ENCODE measurements at regions not wholly inside any gene's neighbourhood (a gene's known extent, or its start where the extent isn't known, plus 50 kb on each side); places are given as distances from the start of the nearest gene placed in this dataset.
"Not testable (repeated sequence)": the region's sequence is repeated elsewhere in the genome, so short reads cannot be mapped to it uniquely, and the experiment has no call there.

- no peak for TF ChIP-seq CTCF (IDR thresholded peaks at IDR 0.05; ENCODE audit: insufficient read depth, low read length, poor library complexity, severe bottlenecking)
- DNase-seq (ENCODE audit: low read depth): no peak
- Histone ChIP-seq H3K27me3 (ENCODE audit: control insufficient read depth, insufficient read depth, low read length) (peaks cover 4% of the 10 kb centered on the region), H3K36me3 (ENCODE audit: control insufficient read depth, insufficient read depth, low read length) (no peaks in the 10 kb centered on the region), H3K4me3 (ENCODE audit: low read depth, low read length) (no peak overlapping the region)
Measured at GRCh38 chr12:31222620-31223222, 103.2 kb downstream of the SINHCAF start.

DNA sequence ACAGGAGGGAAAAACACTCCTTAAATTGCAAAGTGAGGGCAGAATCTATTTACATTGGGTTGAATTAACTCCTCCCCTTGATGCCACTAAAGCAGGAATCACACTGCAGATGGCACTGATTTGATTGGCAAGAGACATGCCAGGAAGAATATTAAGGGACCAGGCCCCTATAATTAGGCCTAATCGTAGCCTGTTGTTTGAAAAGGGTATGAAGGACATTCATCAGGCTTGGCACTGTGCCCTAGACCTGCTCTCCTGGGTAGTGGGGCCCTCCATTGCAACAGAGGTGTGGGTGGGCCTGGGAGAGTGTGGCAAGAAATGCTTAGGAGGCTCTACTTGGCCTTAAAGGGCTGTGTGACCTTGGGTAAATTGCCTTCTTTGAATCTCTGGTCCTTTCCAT is 102.3 kb downstream of the SINHCAF start:
- not testable (repeated sequence) for H3K4me3 ChIP-seq (ENCODE audit: low read depth, low read length); H3K27me3 ChIP-seq (ENCODE audit: control insufficient read depth, insufficient read depth, low read length); H3K36me3 ChIP-seq (ENCODE audit: control insufficient read depth, insufficient read depth, low read length); DNase-seq (ENCODE audit: low read depth)

DNA sequence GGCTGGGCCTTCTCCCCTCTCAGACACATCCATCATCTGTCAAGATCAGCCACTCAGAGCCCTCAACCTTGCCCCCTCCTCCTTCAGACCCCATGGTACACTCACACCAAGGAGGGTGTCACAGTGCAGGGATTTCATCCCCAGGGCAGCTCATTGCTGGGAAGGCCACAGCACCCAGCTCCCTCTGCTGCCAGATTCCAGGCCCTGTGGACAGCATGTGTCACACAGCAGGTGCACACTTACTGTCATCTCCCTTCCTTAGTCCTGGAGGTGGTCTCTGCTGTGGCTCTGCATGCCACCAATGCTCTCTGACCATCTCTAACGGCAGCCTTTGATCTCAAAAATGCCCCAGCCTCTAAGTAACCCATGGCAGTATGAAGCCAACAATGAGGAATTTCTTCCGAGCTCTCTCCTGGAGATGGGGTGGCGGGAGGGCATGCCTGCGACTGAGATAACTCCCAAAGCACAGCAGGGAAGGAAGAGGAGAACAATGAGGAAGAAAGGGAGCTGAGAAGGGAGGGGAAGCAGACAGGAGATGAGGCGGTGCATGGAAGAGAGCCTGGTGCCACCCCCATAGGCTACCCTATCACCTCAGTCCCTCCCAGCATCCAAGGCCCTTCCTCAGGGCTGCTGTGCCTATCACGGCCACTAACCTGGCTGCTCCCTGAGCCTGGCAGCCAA is 101.0 kb downstream of the SINHCAF start:
- Histone ChIP-seq H3K27me3 (ENCODE audit: control insufficient read depth, insufficient read depth, low read length) (peaks cover 2% of the 10 kb centered on the region), H3K4me3 (ENCODE audit: low read depth, low read length) (no peak overlapping the region), H3K36me3 (ENCODE audit: control insufficient read depth, insufficient read depth, low read length) (no peaks in the 10 kb centered on the region)
- TF ChIP-seq CTCF (IDR thresholded peaks at IDR 0.05; ENCODE audit: insufficient read depth, low read length, poor library complexity, severe bottlenecking): no peak
- DNase-seq (ENCODE audit: low read depth): no peak

DNA sequence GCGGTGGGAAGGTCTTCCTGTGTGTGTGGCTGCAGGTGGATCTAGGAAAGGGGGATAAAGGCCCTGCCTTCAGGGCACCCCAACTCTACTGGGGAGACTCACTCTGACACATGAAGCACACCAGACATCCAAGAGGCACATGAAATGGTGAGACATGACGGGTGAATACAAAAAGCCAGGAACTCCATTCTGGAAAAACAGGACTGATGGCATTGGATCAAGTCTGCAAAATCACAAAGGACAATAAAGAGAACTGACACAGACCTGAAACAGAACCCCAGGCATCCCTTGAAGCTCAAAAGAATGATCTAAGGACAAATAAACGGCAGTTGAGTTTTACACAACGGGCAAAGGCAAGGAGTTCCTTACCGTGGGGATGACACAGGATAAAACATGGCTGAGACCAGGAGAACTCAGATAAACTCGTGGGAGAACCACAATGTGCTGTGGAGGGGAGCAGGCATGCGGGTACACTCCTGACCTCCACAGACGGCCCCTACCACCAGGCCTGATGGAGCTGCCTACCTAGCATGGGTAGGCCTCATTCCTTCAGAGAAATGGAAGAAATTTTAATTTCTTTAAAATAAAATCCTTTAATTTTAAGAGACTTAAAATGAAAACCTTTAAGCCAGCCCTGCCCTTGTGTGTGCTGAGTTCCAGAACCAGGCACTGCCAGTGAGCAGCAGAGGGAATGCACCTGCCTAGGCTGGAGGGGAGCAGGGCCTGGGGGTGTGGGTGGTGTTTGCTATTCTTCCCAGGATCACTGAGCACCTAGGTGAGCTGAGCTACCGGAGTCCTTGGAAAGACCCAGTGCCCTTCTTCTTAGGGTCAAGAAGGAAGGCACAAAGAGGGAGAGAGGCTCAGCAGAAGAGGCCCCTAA is 100.1 kb downstream of the SINHCAF start:
- no peaks in the 10 kb centered on the region for H3K36me3 ChIP-seq (ENCODE audit: control insufficient read depth, insufficient read depth, low read length)
- no peak overlapping the region for H3K4me3 ChIP-seq (ENCODE audit: low read depth, low read length)
- no peak for TF ChIP-seq CTCF (IDR thresholded peaks at IDR 0.05; ENCODE audit: insufficient read depth, low read length, poor library complexity, severe bottlenecking)
- H3K27me3 ChIP-seq (ENCODE audit: control insufficient read depth, insufficient read depth, low read length): peaks cover 2% of the 10 kb centered on the region
- DNase-seq (ENCODE audit: low read depth): no peak

DNA sequence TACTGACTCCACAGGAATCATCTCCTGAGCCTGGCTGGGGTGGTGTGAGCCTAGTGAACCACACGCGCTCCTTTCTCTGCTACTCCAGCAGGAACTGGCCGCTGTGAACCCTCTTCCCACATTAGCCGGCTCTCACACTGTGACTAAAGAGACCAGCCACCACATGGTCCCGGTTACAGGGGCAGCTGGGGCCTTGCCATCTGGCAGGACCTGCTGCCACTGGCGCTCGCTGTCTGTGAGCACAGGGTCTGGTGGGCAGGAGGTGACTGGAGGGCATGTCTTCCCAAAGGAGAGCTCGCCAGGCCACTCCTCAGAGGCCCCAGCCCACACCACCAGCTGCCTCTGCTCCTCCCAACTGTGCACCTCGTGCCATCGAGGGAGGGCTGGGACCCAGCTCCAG is 99.3 kb downstream of the SINHCAF start:
- no peak for TF ChIP-seq CTCF (IDR thresholded peaks at IDR 0.05; ENCODE audit: insufficient read depth, low read length, poor library complexity, severe bottlenecking)
- Histone ChIP-seq H3K36me3 (ENCODE audit: control insufficient read depth, insufficient read depth, low read length) (no peaks in the 10 kb centered on the region), H3K27me3 (ENCODE audit: control insufficient read depth, insufficient read depth, low read length) (peaks cover 2% of the 10 kb centered on the region), H3K4me3 (ENCODE audit: low read depth, low read length) (no peak overlapping the region)
- no peak for DNase-seq (ENCODE audit: low read depth)

DNA sequence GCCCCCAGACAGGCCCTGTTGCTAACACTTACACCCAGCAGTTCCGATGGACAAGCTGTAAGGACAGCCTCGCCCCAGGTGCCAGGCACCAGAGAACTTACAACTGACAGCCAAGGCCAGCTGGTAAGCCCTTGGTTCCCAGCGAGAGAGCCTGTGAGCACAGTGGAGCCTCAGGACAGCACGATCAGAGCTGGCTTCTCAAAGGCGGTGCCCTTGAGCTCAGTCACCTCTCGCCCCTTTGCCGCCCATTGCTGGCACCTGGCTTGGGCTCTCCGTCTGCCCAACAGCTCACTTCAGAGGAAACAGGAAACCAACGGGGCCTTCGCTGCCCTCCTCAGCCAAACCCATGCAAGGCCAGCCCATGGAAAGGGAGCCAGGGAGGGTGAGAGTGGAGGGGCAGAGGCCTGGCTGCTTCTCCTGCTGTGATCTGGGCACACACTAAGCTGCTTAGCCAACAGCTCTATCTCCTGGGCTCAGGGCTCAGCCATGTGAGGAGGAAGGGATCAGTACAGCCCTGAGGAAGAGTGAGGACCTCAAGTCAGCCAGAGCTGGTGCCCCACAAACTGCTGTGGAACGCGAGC is 98.5 kb downstream of the SINHCAF start:
- TF ChIP-seq CTCF (IDR thresholded peaks at IDR 0.05; ENCODE audit: insufficient read depth, low read length, poor library complexity, severe bottlenecking): no peak

More for the DNA sequence above, 98.5 kb downstream of the SINHCAF start:
- Histone ChIP-seq H3K4me3 (ENCODE audit: low read depth, low read length) (no peak overlapping the region), H3K27me3 (ENCODE audit: control insufficient read depth, insufficient read depth, low read length) (peaks cover 2% of the 10 kb centered on the region), H3K36me3 (ENCODE audit: control insufficient read depth, insufficient read depth, low read length) (no peaks in the 10 kb centered on the region)
- no peak for DNase-seq (ENCODE audit: low read depth)
